ENCODE measurements at regions not wholly inside any gene's neighbourhood (a gene's known extent, or its start where the extent isn't known, plus 50 kb on each side); places are given as distances from the start of the nearest gene placed in this dataset.

DNA sequence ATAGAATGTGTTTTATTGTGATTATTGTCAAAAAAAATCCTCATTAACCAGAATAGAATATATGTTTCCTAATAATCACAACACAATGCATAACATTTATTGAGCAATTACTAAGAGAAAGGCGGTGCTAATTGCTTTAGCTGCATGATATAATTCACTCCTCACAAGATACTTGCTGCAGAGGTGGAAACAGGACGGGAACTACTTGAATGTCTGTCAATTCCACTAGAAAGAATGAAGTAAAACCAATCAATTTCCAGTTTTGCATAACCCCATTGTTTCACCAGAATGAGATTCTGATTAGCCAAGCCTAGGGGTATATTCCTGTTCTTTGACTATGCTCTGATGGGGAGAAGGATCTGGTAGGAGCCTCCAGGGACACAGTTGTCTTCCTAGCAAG, 239.1 kb upstream of the NRP1 start:
- H3K27me3 ChIP-seq, result no peaks in the 10 kb centered on the region
- WGBS, 2 donors, result 73 to 74% methylated on average over 2 of the region's 2 CpGs
- no peaks in the 10 kb centered on the region for H3K4me1 ChIP-seq
- H3K27ac ChIP-seq, result no peak overlapping the region
- DNase-seq, result no peak
- H3K9me3 ChIP-seq, result no peaks in the 10 kb centered on the region
- intact Hi-C loops (cut with DNase I), result no loop called here
- no peak for TF ChIP-seq POLR2A (IDR thresholded peaks at IDR 0.05)
- TF ChIP-seq, protein P1, sequence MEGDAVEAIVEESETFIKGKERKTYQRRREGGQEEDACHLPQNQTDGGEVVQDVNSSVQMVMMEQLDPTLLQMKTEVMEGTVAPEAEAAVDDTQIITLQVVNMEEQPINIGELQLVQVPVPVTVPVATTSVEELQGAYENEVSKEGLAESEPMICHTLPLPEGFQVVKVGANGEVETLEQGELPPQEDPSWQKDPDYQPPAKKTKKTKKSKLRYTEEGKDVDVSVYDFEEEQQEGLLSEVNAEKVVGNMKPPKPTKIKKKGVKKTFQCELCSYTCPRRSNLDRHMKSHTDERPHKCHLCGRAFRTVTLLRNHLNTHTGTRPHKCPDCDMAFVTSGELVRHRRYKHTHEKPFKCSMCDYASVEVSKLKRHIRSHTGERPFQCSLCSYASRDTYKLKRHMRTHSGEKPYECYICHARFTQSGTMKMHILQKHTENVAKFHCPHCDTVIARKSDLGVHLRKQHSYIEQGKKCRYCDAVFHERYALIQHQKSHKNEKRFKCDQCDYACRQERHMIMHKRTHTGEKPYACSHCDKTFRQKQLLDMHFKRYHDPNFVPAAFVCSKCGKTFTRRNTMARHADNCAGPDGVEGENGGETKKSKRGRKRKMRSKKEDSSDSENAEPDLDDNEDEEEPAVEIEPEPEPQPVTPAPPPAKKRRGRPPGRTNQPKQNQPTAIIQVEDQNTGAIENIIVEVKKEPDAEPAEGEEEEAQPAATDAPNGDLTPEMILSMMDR (IDR thresholded peaks at IDR 0.05), result no peak
- H3K4me3 ChIP-seq, result no peak overlapping the region
- no peaks in the 10 kb centered on the region for H3K36me3 ChIP-seq

DNA sequence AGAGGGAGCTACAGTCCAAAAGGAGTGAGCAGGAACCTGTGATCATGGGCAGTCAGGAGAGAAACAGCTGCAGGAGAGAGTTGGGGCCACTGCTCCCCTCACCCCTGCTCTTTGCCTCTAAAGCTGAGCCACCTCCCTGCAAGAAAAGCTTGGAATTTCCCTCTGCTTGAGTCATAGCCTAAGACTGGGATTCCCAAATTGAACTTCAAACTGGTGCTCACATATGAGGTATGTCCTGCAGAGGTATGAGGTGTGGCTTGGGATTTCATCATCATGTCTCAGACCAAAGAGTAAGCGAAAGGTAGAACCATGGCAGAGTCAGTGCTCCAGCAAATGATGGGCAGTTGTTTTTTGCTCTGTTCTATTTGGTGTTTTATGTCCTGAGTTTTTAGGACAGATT, 237.1 kb upstream of the NRP1 start:
- intact Hi-C loops (cut with DNase I), result no loop called here
- DNase-seq, result no peak

DNA sequence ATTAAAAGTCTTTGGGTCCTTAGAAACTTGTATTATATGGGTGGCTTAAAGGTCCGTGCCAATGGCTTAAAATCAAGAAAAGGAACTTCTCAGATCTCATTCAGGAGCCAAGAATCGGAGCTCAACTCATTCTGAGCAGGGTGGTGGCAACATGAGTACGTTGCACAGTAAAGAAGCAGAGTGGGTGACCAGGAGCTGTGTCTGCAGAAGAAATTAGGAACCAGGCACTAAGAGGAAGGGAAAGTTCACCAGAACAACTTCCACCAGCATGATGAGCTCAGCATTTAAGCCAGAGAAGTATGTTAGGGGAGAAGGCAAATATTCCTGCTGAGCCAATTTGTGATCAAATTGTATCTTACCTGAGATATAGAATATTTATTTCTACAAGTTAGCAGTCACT, 236.0 kb upstream of the NRP1 start:
- no peak for DNase-seq
- no peak overlapping the region for H3K4me3 ChIP-seq
- 21 to 33% methylated on average over 3 of the region's 3 CpGs for WGBS, 2 donors
- H3K27me3 ChIP-seq, result no peaks in the 10 kb centered on the region
- no peaks in the 10 kb centered on the region for H3K4me1 ChIP-seq
- H3K27ac ChIP-seq, result no peak overlapping the region
- no peaks in the 10 kb centered on the region for H3K9me3 ChIP-seq
- no peak for TF ChIP-seq POLR2A (IDR thresholded peaks at IDR 0.05)
- TF ChIP-seq, protein P1 (IDR thresholded peaks at IDR 0.05), result no peak
- intact Hi-C loops (cut with DNase I), result no loop called here
- no peaks in the 10 kb centered on the region for H3K36me3 ChIP-seq

More for the DNA sequence above, 237.1 kb upstream of the NRP1 start:
- Histone ChIP-seq H3K9me3 (no peaks in the 10 kb centered on the region), H3K4me3 (no peak overlapping the region), H3K36me3 (no peaks in the 10 kb centered on the region), H3K4me1 (no peaks in the 10 kb centered on the region), H3K27me3 (no peaks in the 10 kb centered on the region), H3K27ac (no peak overlapping the region)
- 50 to 54% methylated on average over 1 of the region's 1 CpG for WGBS, 2 donors
- TF ChIP-seq, protein P1 (IDR thresholded peaks at IDR 0.05), result no peak
- TF ChIP-seq POLR2A (IDR thresholded peaks at IDR 0.05), result no peak

DNA sequence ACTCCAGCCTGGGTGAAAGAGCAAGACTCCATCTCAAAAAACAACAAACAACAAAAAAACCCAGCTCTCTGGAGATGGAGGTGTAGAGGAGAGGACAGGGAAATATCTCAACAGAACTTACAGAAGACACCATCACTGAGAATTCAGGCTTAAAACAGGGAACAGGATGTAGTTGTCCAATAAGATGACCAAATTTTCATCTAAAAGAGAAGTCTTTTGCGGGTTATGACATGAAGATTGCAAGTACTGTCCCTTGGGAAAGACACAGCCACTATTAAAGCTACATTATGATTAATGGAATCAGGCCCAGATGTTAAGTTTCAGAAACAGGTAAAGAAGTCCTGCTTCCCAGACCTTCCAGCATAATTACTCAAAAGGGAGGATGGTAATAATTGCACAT, 235.2 kb upstream of the NRP1 start:
- Histone ChIP-seq H3K36me3 (no peaks in the 10 kb centered on the region), H3K4me3 (no peak overlapping the region), H3K27me3 (no peaks in the 10 kb centered on the region), H3K4me1 (no peaks in the 10 kb centered on the region), H3K27ac (no peak overlapping the region), H3K9me3 (no peaks in the 10 kb centered on the region)
- WGBS, 2 donors, result 86 to 94% methylated on average over 1 of the region's 1 CpG
- TF ChIP-seq, protein P1 (IDR thresholded peaks at IDR 0.05), result no peak
- no peak for TF ChIP-seq POLR2A (IDR thresholded peaks at IDR 0.05)
- DNase-seq, result no peak
- intact Hi-C loops (cut with DNase I), result no loop called here

DNA sequence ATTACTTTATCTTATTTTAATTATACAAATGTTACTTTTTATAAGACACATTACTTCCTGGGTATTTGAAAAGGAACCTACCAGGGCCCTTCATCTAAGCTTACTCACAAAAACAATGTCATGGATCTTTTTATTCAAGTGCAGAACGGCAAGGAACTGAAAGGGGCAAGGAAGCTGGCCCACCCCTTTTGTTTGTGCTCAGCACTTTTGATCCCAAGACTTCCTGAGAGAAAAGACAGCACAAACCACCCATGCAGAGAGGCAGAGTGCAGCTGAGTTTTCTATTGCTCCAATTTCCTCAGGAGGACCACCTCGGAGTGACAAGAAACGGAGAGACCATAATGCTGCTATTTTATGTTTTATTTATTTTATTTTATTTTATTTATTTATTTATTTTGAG, 232.0 kb upstream of the NRP1 start:
- WGBS, 2 donors, result 68 to 73% methylated on average over 3 of the region's 3 CpGs
- no peaks in the 10 kb centered on the region for H3K4me1 ChIP-seq
- intact Hi-C loops (cut with DNase I), result no loop called here
- DNase-seq, result no peak
- no peak overlapping the region for H3K4me3 ChIP-seq
- no peaks in the 10 kb centered on the region for H3K9me3 ChIP-seq
- H3K36me3 ChIP-seq, result no peaks in the 10 kb centered on the region
- TF ChIP-seq POLR2A (IDR thresholded peaks at IDR 0.05), result no peak
- TF ChIP-seq, protein P1 (IDR thresholded peaks at IDR 0.05), result no peak
- no peaks in the 10 kb centered on the region for H3K27me3 ChIP-seq
- no peak overlapping the region for H3K27ac ChIP-seq
